GM12878 (cell line): ENCODE measurements at regions not wholly inside any gene's neighbourhood (a gene's known extent, or its start where the extent isn't known, plus 50 kb on each side); places are given as distances from the start of the nearest gene placed in this dataset.

Experiments
- ATF7 ChIP-seq: fragments of 450-650 bp; IDR thresholded peaks from 2 replicates; pipeline ENCODE4 v1.6.1; 2016; ENCODE audit warnings: low read depth, mild to moderate bottlenecking
- BRCA1 ChIP-seq: IDR thresholded peaks from 2 replicates; pipeline ENCODE4 v1.6.1; 2011; ENCODE audit warnings: low read depth, low read length, improper control_type of control experiment
- EED ChIP-seq: sonication (generic); IDR thresholded peaks from 2 replicates; pipeline ENCODE4 v1.6.1; 2016; ENCODE audit warnings: antibody characterized with exemption, low read depth
- ESRRA ChIP-seq: IDR thresholded peaks from 2 replicates; pipeline ENCODE4 v1.6.1; 2012; ENCODE audit warnings: mild to moderate bottlenecking, low read length, improper control_type of control experiment
- NRF1 ChIP-seq: conservative IDR thresholded peaks from 2 replicates; pipeline ENCODE4 v1.6.1; 2011; ENCODE audit warnings: mild to moderate bottlenecking, low read depth, low read length, improper control_type of control experiment
- POLR2AphosphoS5 ChIP-seq: IDR thresholded peaks from 2 replicates; pipeline ENCODE4 v1.6.1; 2011; ENCODE audit warnings: mild to moderate bottlenecking, low read length, inconsistent platforms
- ZBTB33 ChIP-seq: fragments of 450-650 bp; IDR thresholded peaks from 2 replicates; pipeline ENCODE4 v1.6.1; 2017; ENCODE audit warnings: mild to moderate bottlenecking
- TF ChIP-seq, protein P1 (sequence below): IDR thresholded peaks from 2 replicates; pipeline ENCODE4 v1.6.1; 2012; ENCODE audit warnings: mild to moderate bottlenecking, low read depth, low read length
- TF ChIP-seq, protein P2 (sequence below): IDR thresholded peaks from 2 replicates; pipeline ENCODE4 v1.6.1; 2011; ENCODE audit warnings: low read depth, low read length, improper control_type of control experiment, borderline replicate concordance
- TF ChIP-seq, protein P3 (sequence below): fragments of 450-650 bp; IDR thresholded peaks from 2 replicates; pipeline ENCODE4 v1.6.1; 2016; ENCODE audit warnings: mild to moderate bottlenecking

DNA sequence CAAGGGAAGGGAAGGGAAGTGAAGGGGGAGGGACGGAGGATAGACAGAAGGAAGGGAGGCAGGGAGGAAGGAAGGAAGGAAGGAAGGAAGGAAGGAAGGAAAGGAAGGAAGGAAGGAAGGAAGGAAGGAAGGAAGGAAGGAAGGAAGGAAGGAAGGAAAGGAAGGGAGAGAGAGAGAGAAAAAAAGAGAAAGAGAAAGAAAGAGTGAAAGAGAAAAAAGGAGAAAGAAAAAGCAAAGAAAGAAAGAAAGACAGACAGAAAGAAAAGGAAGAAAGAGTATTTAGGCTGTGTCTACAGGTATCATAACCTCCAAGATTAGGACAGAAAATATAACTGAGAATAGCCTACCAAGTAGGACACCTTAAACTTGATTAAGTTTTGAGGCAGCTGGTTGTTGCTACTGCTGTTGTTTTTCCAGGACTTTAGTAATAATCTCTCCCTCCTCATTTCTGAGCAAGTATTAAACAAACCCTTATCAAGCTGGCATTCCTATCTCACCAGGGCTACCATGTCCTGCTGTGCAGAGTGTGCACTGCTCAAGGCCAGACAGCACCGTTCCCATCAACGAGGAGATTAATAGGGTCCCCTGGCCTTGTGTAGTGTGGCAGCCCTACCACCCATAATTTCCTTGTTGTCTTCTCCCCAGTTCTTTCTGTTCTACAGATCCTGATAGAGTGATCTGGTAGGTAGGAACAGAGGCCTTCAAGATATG lies 90.5 kb upstream of the FHL2 start:
- TF ChIP-seq, protein P1, sequence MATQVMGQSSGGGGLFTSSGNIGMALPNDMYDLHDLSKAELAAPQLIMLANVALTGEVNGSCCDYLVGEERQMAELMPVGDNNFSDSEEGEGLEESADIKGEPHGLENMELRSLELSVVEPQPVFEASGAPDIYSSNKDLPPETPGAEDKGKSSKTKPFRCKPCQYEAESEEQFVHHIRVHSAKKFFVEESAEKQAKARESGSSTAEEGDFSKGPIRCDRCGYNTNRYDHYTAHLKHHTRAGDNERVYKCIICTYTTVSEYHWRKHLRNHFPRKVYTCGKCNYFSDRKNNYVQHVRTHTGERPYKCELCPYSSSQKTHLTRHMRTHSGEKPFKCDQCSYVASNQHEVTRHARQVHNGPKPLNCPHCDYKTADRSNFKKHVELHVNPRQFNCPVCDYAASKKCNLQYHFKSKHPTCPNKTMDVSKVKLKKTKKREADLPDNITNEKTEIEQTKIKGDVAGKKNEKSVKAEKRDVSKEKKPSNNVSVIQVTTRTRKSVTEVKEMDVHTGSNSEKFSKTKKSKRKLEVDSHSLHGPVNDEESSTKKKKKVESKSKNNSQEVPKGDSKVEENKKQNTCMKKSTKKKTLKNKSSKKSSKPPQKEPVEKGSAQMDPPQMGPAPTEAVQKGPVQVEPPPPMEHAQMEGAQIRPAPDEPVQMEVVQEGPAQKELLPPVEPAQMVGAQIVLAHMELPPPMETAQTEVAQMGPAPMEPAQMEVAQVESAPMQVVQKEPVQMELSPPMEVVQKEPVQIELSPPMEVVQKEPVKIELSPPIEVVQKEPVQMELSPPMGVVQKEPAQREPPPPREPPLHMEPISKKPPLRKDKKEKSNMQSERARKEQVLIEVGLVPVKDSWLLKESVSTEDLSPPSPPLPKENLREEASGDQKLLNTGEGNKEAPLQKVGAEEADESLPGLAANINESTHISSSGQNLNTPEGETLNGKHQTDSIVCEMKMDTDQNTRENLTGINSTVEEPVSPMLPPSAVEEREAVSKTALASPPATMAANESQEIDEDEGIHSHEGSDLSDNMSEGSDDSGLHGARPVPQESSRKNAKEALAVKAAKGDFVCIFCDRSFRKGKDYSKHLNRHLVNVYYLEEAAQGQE: no peak
- no peak for TF ChIP-seq ZBTB33
- TF ChIP-seq, protein P2, sequence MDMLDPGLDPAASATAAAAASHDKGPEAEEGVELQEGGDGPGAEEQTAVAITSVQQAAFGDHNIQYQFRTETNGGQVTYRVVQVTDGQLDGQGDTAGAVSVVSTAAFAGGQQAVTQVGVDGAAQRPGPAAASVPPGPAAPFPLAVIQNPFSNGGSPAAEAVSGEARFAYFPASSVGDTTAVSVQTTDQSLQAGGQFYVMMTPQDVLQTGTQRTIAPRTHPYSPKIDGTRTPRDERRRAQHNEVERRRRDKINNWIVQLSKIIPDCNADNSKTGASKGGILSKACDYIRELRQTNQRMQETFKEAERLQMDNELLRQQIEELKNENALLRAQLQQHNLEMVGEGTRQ: no peak
- no peak for TF ChIP-seq ATF7
- TF ChIP-seq, protein P3, sequence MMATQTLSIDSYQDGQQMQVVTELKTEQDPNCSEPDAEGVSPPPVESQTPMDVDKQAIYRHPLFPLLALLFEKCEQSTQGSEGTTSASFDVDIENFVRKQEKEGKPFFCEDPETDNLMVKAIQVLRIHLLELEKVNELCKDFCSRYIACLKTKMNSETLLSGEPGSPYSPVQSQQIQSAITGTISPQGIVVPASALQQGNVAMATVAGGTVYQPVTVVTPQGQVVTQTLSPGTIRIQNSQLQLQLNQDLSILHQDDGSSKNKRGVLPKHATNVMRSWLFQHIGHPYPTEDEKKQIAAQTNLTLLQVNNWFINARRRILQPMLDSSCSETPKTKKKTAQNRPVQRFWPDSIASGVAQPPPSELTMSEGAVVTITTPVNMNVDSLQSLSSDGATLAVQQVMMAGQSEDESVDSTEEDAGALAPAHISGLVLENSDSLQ: no peak
- no peak for TF ChIP-seq BRCA1
- no peak for TF ChIP-seq POLR2AphosphoS5
- TF ChIP-seq EED: no peak
- no peak for TF ChIP-seq ESRRA
- no peak for TF ChIP-seq NRF1
